ENCODE measurements at regions not wholly inside any gene's neighbourhood (a gene's known extent, or its start where the extent isn't known, plus 50 kb on each side); places are given as distances from the start of the nearest gene placed in this dataset.

DNA sequence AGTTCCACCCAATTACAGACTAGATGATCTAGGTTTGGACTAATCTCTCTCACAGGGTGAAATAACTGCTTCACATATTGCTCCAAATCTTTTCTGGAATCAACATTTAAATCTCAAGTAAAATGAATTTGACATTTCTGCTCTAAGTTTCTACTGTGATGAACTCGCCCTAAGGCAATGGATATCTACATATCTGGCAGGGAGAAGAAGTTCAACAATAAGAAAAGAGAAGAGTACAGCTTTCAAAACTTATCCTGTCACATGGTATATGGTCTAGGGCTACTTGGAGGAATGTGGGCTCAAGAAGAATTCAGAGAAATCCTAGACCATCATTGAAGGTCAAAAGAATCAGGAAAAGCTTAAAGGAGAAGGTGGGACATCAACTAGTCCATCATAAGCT is 440.2 kb downstream of the MBD2 start:
- TF ChIP-seq, protein P1, sequence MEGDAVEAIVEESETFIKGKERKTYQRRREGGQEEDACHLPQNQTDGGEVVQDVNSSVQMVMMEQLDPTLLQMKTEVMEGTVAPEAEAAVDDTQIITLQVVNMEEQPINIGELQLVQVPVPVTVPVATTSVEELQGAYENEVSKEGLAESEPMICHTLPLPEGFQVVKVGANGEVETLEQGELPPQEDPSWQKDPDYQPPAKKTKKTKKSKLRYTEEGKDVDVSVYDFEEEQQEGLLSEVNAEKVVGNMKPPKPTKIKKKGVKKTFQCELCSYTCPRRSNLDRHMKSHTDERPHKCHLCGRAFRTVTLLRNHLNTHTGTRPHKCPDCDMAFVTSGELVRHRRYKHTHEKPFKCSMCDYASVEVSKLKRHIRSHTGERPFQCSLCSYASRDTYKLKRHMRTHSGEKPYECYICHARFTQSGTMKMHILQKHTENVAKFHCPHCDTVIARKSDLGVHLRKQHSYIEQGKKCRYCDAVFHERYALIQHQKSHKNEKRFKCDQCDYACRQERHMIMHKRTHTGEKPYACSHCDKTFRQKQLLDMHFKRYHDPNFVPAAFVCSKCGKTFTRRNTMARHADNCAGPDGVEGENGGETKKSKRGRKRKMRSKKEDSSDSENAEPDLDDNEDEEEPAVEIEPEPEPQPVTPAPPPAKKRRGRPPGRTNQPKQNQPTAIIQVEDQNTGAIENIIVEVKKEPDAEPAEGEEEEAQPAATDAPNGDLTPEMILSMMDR (IDR thresholded peaks at IDR 0.05; ENCODE audit: insufficient read depth, low read length, poor library complexity, severe bottlenecking) = no peak
- TF ChIP-seq EZH2phosphoT487 (conservative IDR thresholded peaks at IDR 0.05; ENCODE audit: low read length) = no peak

All from SU-DHL-6 (cell line).